HG03097 (cell line): ENCODE measurements at regions not wholly inside any gene's neighbourhood (a gene's known extent, or its start where the extent isn't known, plus 50 kb on each side); places are given as distances from the start of the nearest gene placed in this dataset.

Experiments
- ATAC-seq: cut with Tn5 transposase; IDR thresholded peaks from one replicate; pipeline ENCODE4 v1.9.1; 2021; ENCODE audit not compliant: unreplicated experiment, low FRiP score

GRCh38 chr2:7281231-7282201 lies 364.3 kb downstream of the RNF144A start:
- ATAC-seq, result no peak

GRCh38 chr2:7286120-7286519 lies 368.9 kb downstream of the RNF144A start:
- no peak for ATAC-seq

GRCh38 chr2:7288484-7288883 lies 371.3 kb downstream of the RNF144A start:
- no peak for ATAC-seq

- ATAC-seq, result no peak
Observed at GRCh38 chr2:7289697-7290096, 372.5 kb downstream of the RNF144A start.

- ATAC-seq, result no peak
Observed at GRCh38 chr2:7292154-7292691, 375.0 kb downstream of the RNF144A start.

- no peak for ATAC-seq
Observed at GRCh38 chr2:7309582-7309981, 392.4 kb downstream of the RNF144A start.

- ATAC-seq, result no peak
Observed at GRCh38 chr2:7324706-7325105, 407.5 kb downstream of the RNF144A start.

- no peak for ATAC-seq
Observed at GRCh38 chr2:7325186-7325585, 408.0 kb downstream of the RNF144A start.

GRCh38 chr2:7329465-7329864 lies 412.3 kb downstream of the RNF144A start:
- ATAC-seq, result no peak

GRCh38 chr2:7333189-7333765 lies 416.1 kb downstream of the RNF144A start:
- ATAC-seq, result no peak

- no peak for ATAC-seq
Observed at GRCh38 chr2:7333960-7334493, 416.8 kb downstream of the RNF144A start.

GRCh38 chr2:7338961-7339360 lies 421.7 kb downstream of the RNF144A start:
- ATAC-seq, result no peak

GRCh38 chr2:7346336-7346735 lies 429.1 kb downstream of the RNF144A start:
- no peak for ATAC-seq

- no peak for ATAC-seq
Observed at GRCh38 chr2:7348761-7349160, 431.5 kb downstream of the RNF144A start.

GRCh38 chr2:7352191-7352590 lies 435.0 kb downstream of the RNF144A start:
- no peak for ATAC-seq

- no peak for ATAC-seq
Observed at GRCh38 chr2:7353571-7353970, 436.4 kb downstream of the RNF144A start.

GRCh38 chr2:7355781-7356180 lies 438.6 kb downstream of the RNF144A start:
- ATAC-seq, result no peak

- no peak for ATAC-seq
Observed at GRCh38 chr2:7356909-7357584, 439.8 kb downstream of the RNF144A start.

GRCh38 chr2:7357993-7358392 lies 440.8 kb downstream of the RNF144A start:
- no peak for ATAC-seq

- no peak for ATAC-seq
Observed at GRCh38 chr2:7358865-7359447, 441.7 kb downstream of the RNF144A start.

GRCh38 chr2:7363906-7364305 lies 446.7 kb downstream of the RNF144A start:
- no peak for ATAC-seq
